ENCODE measurements at regions not wholly inside any gene's neighbourhood (a gene's known extent, or its start where the extent isn't known, plus 50 kb on each side); places are given as distances from the start of the nearest gene placed in this dataset.
"Not testable (repeated sequence)": the region's sequence is repeated elsewhere in the genome, so short reads cannot be mapped to it uniquely, and the experiment has no call there.

- no peak overlapping the region for H3K27ac ChIP-seq
Measured at GRCh38 chr2:133856678-133857077, 288.4 kb upstream of the NCKAP5 start.

GRCh38 chr2:133859578-133859977 is 291.3 kb upstream of the NCKAP5 start:
- DNase-seq (ENCODE audit: low read depth, low spot score): no peak
- H3K27ac ChIP-seq: no peak overlapping the region

More at GRCh38 chr2:133856678-133857077, 288.4 kb upstream of the NCKAP5 start:
- no peak for DNase-seq (ENCODE audit: low read depth, low spot score)

GRCh38 chr2:133862400-133862977 is 294.2 kb upstream of the NCKAP5 start:
- no peak overlapping the region for H3K27ac ChIP-seq
- no peak for DNase-seq (ENCODE audit: low read depth, low spot score)

DNA sequence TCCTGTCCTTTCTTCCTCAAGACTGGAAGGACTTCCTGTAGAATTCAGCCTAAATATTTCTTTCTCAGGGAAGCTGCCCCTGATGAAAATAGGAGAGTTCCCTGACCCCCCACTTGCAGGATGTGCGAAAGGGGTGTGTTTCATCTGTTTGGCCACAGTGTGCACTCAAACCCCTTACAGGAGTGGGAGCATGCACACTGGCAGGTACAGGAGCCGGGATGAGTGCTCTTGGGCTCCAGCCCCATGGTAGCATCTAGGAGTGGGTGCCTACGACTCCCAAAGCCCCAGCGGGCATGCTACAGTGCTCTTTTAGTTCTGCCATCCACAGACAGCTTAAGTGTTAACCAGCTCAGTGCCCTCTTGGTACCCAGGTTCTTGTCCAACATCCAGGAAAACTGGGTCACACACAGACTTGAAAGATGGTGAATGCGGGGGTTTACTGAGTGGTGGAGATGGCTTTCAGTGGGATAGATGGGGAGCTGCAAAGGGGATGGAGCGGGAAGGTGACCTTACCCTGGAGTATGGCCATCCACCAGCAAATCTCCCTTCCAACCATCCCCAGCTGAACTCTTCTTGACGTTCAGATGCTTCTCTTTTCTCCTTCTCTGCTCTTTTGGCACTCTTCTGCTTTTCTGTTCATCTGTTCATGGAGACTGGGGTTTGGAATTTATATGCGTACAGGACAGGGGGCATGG is 295.0 kb upstream of the NCKAP5 start:
- H3K27ac ChIP-seq: no peak overlapping the region
- DNase-seq (ENCODE audit: low read depth, low spot score): no peak

- DNase-seq (ENCODE audit: low read depth, low spot score): no peak
- no peak overlapping the region for H3K27ac ChIP-seq
Measured at GRCh38 chr2:133865141-133865540, 296.9 kb upstream of the NCKAP5 start.

DNA sequence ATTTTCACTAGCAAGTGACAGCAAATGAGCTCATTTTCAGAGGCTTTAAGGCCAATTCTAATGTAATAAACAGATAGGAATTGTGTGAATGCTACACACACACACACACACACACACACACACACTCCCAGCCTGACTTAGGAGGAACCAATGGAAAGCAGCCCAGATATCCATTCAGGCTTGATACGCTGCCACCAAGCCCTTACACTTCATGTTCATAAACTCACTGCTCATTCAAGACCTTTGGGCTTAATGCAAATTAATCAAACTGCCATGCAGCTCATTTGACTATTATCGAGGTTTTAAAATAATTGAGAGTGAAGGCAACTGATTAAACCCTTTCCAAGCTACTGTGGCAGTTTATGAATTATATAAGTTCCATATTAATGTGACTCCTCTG is 298.9 kb upstream of the NCKAP5 start:
- H3K27ac ChIP-seq: no peak overlapping the region
- DNase-seq (ENCODE audit: low read depth, low spot score): no peak

- DNase-seq (ENCODE audit: low read depth, low spot score): no peak
Measured at GRCh38 chr2:133871545-133872209, 303.4 kb upstream of the NCKAP5 start.

DNA sequence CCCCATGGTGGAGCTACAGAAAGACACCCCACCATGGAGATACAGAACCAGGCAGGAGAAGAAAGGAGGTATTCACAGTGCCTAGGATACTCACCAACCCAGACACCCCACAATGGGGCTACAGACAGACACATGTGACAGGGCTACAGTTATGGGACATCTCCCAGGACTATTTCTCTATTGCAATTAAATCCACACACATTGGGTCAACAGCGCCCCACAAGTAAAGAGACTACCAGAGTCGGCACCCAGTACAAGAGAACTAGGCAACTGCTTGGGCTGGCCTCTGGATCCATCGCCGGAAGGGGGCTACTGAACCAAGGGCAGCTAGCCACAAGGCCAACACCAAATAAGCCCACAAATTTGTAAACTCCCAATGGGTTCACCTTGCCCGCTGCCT is 310.1 kb upstream of the NCKAP5 start:
- no peak overlapping the region for H3K27ac ChIP-seq
- no peak for DNase-seq (ENCODE audit: low read depth, low spot score)

More at GRCh38 chr2:133871545-133872209, 303.4 kb upstream of the NCKAP5 start:
- H3K27ac ChIP-seq: no peak overlapping the region

DNA sequence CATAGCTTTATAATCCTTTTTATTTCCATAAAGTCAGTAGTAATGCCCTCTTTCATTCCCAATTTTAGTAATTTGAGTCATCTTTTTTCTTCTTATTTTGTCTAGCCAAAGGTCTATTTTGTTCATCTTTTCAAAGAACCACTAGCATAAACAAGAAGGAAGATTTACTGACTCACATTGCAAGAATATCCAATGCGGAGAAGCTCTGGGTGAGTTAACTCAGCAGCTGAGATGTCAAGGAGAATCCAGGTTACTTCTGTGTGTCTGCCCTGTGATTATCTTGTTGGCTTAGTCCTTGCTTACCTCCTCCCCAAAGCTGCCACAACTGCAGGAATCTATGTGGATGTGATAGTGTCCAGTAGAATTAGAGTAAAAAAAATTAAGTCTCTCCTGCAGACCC is 311.4 kb upstream of the NCKAP5 start:
- DNase-seq (ENCODE audit: low read depth, low spot score): no peak

DNA sequence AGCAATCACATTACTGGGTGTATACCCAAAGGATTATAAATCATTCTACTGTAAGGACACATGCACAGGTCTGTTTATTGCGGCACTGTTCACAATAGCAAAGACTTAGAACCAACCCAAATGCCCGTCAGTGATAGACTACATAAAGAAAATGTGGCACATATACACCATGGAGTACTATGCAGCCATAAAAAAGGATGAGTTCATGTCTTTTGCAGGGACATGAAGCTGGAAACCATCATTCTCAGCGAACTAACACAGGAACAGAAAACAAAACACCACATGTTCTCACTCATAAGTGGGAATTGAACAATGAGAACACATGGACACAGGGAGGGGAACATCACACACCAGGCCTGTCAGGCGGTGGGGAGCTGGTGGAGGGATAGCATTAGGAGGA is 313.9 kb upstream of the NCKAP5 start:
- not testable (repeated sequence) for H3K27ac ChIP-seq; DNase-seq (ENCODE audit: low read depth, low spot score)

More for the DNA sequence above, 311.4 kb upstream of the NCKAP5 start:
- no peak overlapping the region for H3K27ac ChIP-seq

DNA sequence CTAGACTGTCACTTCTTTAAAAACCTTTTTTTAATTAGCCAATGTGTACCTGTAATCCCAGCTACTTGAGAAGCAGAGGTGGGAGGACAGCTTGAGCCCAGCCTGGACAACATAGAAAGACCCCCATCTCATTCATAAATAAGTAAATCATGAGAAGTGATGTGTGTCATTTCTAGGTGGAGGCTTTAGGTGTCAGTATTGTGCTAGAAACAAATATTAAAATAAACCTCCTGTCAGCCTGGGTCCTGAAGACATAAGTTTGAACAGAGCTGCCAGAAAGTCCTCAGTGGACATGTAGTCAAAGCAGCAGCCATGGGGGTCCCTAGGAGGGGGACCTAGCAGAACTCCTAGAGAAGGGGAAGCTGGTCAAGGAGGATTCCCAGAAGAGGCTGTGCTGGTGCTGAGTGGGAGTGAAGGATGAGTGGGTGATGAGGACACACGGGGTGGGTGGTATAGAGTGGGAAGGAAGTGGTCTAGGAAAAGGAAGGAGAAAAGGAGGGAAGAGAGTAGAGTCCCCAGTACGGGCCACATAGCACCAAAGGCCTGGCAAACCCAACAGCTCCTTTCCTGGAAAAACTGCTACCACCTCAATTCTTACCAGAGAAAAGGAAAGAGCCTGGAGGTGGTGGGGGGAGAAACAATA is 316.6 kb upstream of the NCKAP5 start:
- no peak overlapping the region for H3K27ac ChIP-seq
- DNase-seq (ENCODE audit: low read depth, low spot score): no peak

GRCh38 chr2:133885847-133886246 is 317.6 kb upstream of the NCKAP5 start:
- H3K27ac ChIP-seq: peak overlapping the region; percentile 5
- peak; percentile 22 for DNase-seq (ENCODE audit: low read depth, low spot score)

DNA sequence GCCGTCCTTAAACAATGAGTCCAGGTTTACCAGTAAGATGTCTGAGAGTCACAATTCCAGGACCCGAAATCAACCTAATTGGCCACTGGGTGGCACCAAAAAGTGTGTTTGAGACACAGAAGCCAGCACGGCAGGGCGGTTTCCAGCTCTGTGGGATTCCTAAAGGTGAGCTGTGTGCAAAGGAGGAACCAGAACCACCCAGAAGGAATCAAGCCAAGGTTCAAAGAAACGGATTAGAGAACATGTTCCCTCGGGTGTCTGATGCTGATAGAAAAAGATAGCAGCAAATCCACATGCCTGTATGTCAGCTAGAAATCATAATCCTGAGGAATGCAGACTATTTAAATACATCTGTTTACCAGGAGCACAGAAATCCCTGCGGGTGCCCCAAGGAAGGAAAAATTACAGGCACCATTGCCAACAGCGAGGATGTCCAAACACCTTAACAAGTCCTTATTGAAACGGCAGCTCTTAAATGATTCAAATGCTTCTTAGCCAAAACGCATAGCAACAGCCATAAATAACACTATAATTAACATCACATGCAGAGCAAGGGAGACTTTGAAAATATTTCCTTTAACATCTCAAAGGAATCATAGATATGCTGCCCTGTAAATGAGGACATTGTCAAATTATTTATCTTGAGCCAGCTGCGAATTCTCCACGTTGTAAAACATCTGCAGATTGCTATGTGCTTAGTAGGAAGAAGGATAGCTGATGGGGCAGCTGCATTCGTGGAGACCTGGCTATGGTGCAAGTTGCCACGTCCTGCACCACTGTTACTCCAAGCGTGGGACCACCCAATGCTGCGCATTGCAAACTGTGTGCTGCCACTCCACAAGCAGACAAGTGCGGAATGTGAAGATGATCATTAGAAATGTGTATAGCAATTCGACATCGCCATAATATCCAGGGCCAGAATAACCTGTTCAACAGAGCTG is 318.7 kb upstream of the NCKAP5 start:
- no peak overlapping the region for H3K27ac ChIP-seq
- peak; percentile 14 for DNase-seq (ENCODE audit: low read depth, low spot score)

DNA sequence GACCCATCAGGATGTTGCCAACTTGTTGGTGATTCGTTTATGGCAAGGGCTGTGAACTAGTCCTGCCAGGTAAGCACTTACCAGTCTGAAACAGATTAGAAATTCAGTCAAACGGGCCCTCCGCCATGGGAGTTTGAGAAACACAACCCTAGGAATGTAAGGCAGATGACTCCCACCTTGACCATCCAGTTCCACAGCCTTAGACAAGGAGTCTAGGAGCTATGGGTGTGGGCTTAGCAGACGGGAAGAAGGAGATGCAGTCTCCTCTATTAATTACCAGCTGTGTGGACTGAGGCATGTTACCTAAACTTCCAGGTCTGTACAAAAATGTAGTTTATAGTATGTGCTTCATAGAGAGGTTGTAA is 319.4 kb upstream of the NCKAP5 start:
- no peak overlapping the region for H3K27ac ChIP-seq
- DNase-seq (ENCODE audit: low read depth, low spot score): no peak

DNA sequence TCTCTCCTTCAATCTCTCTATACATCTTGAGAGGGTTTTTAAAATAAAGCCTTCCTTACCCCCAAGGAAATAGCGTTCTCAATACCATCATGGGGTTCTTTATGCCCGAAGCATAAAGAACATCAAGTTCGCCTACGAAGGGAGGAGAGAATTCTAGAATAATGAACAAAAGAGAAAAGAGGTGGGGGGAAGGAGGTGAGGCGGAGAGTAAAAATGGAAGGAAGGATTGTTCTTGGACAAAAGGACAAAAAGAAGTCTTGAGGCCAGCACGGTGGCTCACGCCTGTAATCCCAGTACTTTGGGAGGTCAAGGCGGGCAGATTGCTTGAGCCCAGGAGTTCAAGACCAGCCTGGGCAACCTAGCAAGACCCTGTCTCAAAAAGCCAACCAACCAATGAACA is 319.8 kb upstream of the NCKAP5 start:
- DNase-seq (ENCODE audit: low read depth, low spot score): no peak

GRCh38 chr2:133888621-133889219 is 320.5 kb upstream of the NCKAP5 start:
- DNase-seq (ENCODE audit: low read depth, low spot score): no peak
- H3K27ac ChIP-seq: no peak overlapping the region

More for the DNA sequence above, 319.8 kb upstream of the NCKAP5 start:
- H3K27ac ChIP-seq: no peak overlapping the region

- H3K27ac ChIP-seq: no peak overlapping the region
- DNase-seq (ENCODE audit: low read depth, low spot score): no peak
Measured at GRCh38 chr2:133892352-133892913, 324.2 kb upstream of the NCKAP5 start.

DNA sequence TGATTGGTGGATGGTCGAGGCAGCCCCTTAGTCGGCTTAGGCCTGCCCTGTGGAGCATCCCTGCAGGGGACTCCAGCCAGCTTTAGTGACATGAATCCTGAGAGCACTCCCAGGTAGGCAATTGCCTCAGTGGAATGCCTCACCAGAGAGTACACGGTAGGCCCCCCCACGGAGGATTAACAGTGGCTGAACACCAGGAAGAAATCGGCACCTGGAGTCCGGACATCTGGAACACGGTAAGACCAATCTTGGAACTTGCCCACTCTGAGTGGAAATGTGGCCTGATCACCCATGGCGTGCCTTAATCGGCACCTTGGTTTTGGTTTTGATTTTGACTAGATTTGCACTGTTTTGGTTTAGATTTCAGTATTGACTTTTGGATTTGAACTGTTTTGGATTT is 326.2 kb upstream of the NCKAP5 start:
- no peak overlapping the region for H3K27ac ChIP-seq
- no peak for DNase-seq (ENCODE audit: low read depth, low spot score)

GRCh38 chr2:133897838-133898237 is 329.6 kb upstream of the NCKAP5 start:
- not testable (repeated sequence) for DNase-seq (ENCODE audit: low read depth, low spot score); H3K27ac ChIP-seq
